ENCODE measurements at regions not wholly inside any gene's neighbourhood (a gene's known extent, or its start where the extent isn't known, plus 50 kb on each side); places are given as distances from the start of the nearest gene placed in this dataset.

DNA sequence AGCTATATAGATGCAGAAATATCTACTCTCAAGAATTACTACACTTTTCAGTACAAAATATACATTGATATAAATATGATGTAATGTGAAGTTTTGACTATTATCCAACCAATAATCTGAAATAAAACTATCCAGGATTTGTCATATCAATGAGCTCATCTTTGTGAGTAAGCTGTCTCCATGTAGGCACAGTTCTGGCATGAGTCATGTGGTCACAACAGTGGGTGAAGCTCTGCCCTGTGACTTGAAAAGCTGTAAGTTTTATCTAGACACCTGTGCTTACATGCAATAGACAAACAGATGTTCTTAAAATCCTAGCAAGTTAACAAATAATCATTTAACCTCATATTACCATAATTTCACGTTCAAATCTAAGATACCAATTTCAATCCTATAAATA, 192.7 kb downstream of the GABRG1 start:
- TF ChIP-seq, protein P1, sequence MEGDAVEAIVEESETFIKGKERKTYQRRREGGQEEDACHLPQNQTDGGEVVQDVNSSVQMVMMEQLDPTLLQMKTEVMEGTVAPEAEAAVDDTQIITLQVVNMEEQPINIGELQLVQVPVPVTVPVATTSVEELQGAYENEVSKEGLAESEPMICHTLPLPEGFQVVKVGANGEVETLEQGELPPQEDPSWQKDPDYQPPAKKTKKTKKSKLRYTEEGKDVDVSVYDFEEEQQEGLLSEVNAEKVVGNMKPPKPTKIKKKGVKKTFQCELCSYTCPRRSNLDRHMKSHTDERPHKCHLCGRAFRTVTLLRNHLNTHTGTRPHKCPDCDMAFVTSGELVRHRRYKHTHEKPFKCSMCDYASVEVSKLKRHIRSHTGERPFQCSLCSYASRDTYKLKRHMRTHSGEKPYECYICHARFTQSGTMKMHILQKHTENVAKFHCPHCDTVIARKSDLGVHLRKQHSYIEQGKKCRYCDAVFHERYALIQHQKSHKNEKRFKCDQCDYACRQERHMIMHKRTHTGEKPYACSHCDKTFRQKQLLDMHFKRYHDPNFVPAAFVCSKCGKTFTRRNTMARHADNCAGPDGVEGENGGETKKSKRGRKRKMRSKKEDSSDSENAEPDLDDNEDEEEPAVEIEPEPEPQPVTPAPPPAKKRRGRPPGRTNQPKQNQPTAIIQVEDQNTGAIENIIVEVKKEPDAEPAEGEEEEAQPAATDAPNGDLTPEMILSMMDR (IDR thresholded peaks at IDR 0.05; ENCODE audit: insufficient read depth, low read depth, low read length): no peak
- TF ChIP-seq EZH2 (IDR thresholded peaks at IDR 0.05; ENCODE audit: insufficient read depth, low read length): no peak

All from astrocyte (in vitro differentiated cells and primary cell).